GM23338 (cell line): ENCODE measurements at regions not wholly inside any gene's neighbourhood (a gene's known extent, or its start where the extent isn't known, plus 50 kb on each side); places are given as distances from the start of the nearest gene placed in this dataset.

ENCODE experiments used
- ATAC-seq: fragments of 200-7000 bp; cut with Tn5 transposase; 3 replicates; pipeline ENCODE4 v1.9.1; 2020
- DNase-seq: peaks from one replicate; pipeline ENCODE4 v3.0.0-alpha.2; 2015; ENCODE audit warnings: low spot score
- H2AFZ ChIP-seq: fragments of 200-600 bp; sonication (generic); 2 replicates; pipeline ENCODE4 v1.8.0; 2016; ENCODE audit warnings: antibody characterized with exemption, mild to moderate bottlenecking, moderate library complexity
- H3F3A ChIP-seq: fragments of 200-600 bp; sonication (generic); replicated peaks from 2 replicates; pipeline ENCODE4 v1.8.0; 2017; ENCODE audit warnings: antibody characterized with exemption, mixed run types, low read depth
- H3K27ac ChIP-seq: fragments of 200-600 bp; sonication (generic); 2 replicates; pipeline ENCODE4 v1.6.1; 2016; ENCODE audit warnings: low read depth
- H3K27me3 ChIP-seq: fragments of 200-600 bp; sonication (generic); 2 replicates; pipeline ENCODE4 v1.8.0; 2016; ENCODE audit warnings: mild to moderate bottlenecking, mixed run types, moderate library complexity; ENCODE audit not compliant: insufficient read depth
- H3K36me3 ChIP-seq: fragments of 200-600 bp; sonication (generic); 2 replicates; pipeline ENCODE4 v1.8.0; 2016; ENCODE audit warnings: mild to moderate bottlenecking; ENCODE audit not compliant: insufficient read depth
- H3K4me1 ChIP-seq: fragments of 200-600 bp; sonication (generic); 2 replicates; pipeline ENCODE4 v1.8.0; 2016; ENCODE audit warnings: mild to moderate bottlenecking, moderate library complexity; ENCODE audit not compliant: insufficient read depth
- H3K4me2 ChIP-seq: fragments of 200-600 bp; sonication (generic); 2 replicates; pipeline ENCODE4 v1.7.1; 2017; ENCODE audit warnings: mixed run types
- H3K4me3 ChIP-seq: fragments of 200-600 bp; sonication (generic); 2 replicates; pipeline ENCODE4 v1.6.1; 2016; ENCODE audit warnings: mixed run types
- H3K79me2 ChIP-seq: fragments of 200-600 bp; sonication (generic); replicated peaks from 2 replicates; pipeline ENCODE4 v1.8.0; 2017; ENCODE audit warnings: mild to moderate bottlenecking; ENCODE audit not compliant: insufficient read depth
- H3K9me2 ChIP-seq: fragments of 200-600 bp; sonication (generic); 2 replicates; pipeline ENCODE4 v1.8.0; 2017; ENCODE audit not compliant: insufficient read depth
- H4K20me1 ChIP-seq: fragments of 200-600 bp; sonication (generic); replicated peaks from 2 replicates; pipeline ENCODE4 v1.8.0; 2017; ENCODE audit warnings: mild to moderate bottlenecking; ENCODE audit not compliant: insufficient read depth
- H3K27ac Mint-ChIP-seq: 2 replicates; pipeline ENCODE4 v1.8.0; 2020; ENCODE audit warnings: inconsistent platforms, mild to moderate bottlenecking, moderate library complexity, mixed read lengths
- H3K27me3 Mint-ChIP-seq: 3 replicates; pipeline ENCODE4 v1.8.0; 2022; ENCODE audit warnings: low read depth, mild to moderate bottlenecking, moderate library complexity, mixed read lengths, inconsistent platforms; ENCODE audit not compliant: insufficient read depth, poor library complexity
- H3K36me3 Mint-ChIP-seq: 3 replicates; pipeline ENCODE4 v1.8.0; 2021; ENCODE audit warnings: low read depth, mild to moderate bottlenecking, inconsistent platforms, moderate library complexity, mixed read lengths
- H3K4me1 Mint-ChIP-seq: 3 replicates; pipeline ENCODE4 v1.8.0; 2020; ENCODE audit warnings: mild to moderate bottlenecking, inconsistent platforms, mixed read lengths
- H3K4me3 Mint-ChIP-seq: 3 replicates; pipeline ENCODE4 v1.8.0; 2021; ENCODE audit warnings: moderate library complexity, mild to moderate bottlenecking, inconsistent platforms, mixed read lengths
- H3K9me3 Mint-ChIP-seq: 3 replicates; pipeline ENCODE4 v1.8.0; 2020; ENCODE audit warnings: moderate library complexity, mild to moderate bottlenecking, inconsistent platforms, mixed read lengths
- CTCF ChIP-seq, 2 experiments: fragments of 200-600 bp in 1 of 2; sonication (generic) in 1 of 2; conservative IDR thresholded peaks; 2 replicates each; pipeline versions ENCODE4 v1.5.1 to v1.6.1; 2016 to 2017; ENCODE audit warnings: antibody characterized with exemption in 2 of 2, low read depth in 2 of 2, mild to moderate bottlenecking in 2 of 2, moderate library complexity in 1 of 2
- ETS1 ChIP-seq: IDR thresholded peaks from 2 replicates; pipeline ENCODE4 v1.6.1; 2016; ENCODE audit warnings: antibody characterized with exemption
- JUNB ChIP-seq: IDR thresholded peaks from one replicate; pipeline ENCODE4 v1.6.1; 2016; ENCODE audit warnings: antibody characterized with exemption; ENCODE audit not compliant: unreplicated experiment
- STAT1 ChIP-seq: IDR thresholded peaks from one replicate; pipeline ENCODE4 v1.6.1; 2016; ENCODE audit warnings: antibody characterized with exemption; ENCODE audit not compliant: unreplicated experiment
- ZNF462 ChIP-seq: fragments of 250-450 bp; sonication (Bioruptor Pico); IDR thresholded peaks from 2 replicates; pipeline ENCODE4 v1.5.0; 2020; ENCODE audit warnings: mild to moderate bottlenecking, moderate library complexity

GRCh38 chr4:26113339-26113940, 199.4 kb downstream of the SMIM20 start:
- H3K4me1 Mint-ChIP-seq: no peaks in the 10 kb centered on the region
- no peaks in the 10 kb centered on the region for H3K9me2 ChIP-seq
- no peaks in the 10 kb centered on the region for H4K20me1 ChIP-seq
- H3K27me3 ChIP-seq: no peaks in the 10 kb centered on the region
- no peak overlapping the region for H2AFZ ChIP-seq
- H3K4me3 ChIP-seq: no peak overlapping the region
- H3K36me3 ChIP-seq: 0 out of 2 replicates have a peak, but pooled peaks cover 12% of the 10 kb centered on the region
- no peak overlapping the region for H3K4me3 Mint-ChIP-seq
- H3K36me3 Mint-ChIP-seq: peaks cover 16% of the 10 kb centered on the region; the same call in 2 of the 3 replicates
- H3K27ac ChIP-seq: no peak overlapping the region
- no peaks in the 10 kb centered on the region for H3K27me3 Mint-ChIP-seq
- ATAC-seq: no peak
- H3K27ac Mint-ChIP-seq: no peak overlapping the region
- H3K79me2 ChIP-seq: no peaks in the 10 kb centered on the region
- H3K9me3 Mint-ChIP-seq: peaks cover 39% of the 10 kb centered on the region
- no peak for TF ChIP-seq JUNB
- H3K4me1 ChIP-seq: no peaks in the 10 kb centered on the region
- no peak for DNase-seq
- no peak overlapping the region for H3K4me2 ChIP-seq
- no peaks in the 10 kb centered on the region for H3F3A ChIP-seq

GRCh38 chr4:26116057-26116456, 202.0 kb downstream of the SMIM20 start:
- Mint-ChIP-seq H3K36me3 (peaks cover 16% of the 10 kb centered on the region; the same call in 2 of the 3 replicates), H3K4me1 (no peaks in the 10 kb centered on the region), H3K27me3 (no peaks in the 10 kb centered on the region), H3K4me3 (no peak overlapping the region), H3K27ac (no peak overlapping the region), H3K9me3 (peaks cover 33% of the 10 kb centered on the region)
- no peak overlapping the region for H3K4me3 ChIP-seq
- H3K27me3 ChIP-seq: no peaks in the 10 kb centered on the region
- H3K79me2 ChIP-seq: no peaks in the 10 kb centered on the region
- DNase-seq (no peak), ATAC-seq (no peak)
- 0 out of 2 replicates have a peak, but pooled peaks cover 12% of the 10 kb centered on the region for H3K36me3 ChIP-seq
- H3K27ac ChIP-seq: no peak overlapping the region
- H3K9me2 ChIP-seq: no peaks in the 10 kb centered on the region
- H2AFZ ChIP-seq: no peak overlapping the region
- no peaks in the 10 kb centered on the region for H4K20me1 ChIP-seq
- no peak overlapping the region for H3K4me2 ChIP-seq
- TF ChIP-seq JUNB: no peak
- no peak for TF ChIP-seq STAT1
- H3K4me1 ChIP-seq: no peaks in the 10 kb centered on the region
- no peaks in the 10 kb centered on the region for H3F3A ChIP-seq

GRCh38 chr4:26120098-26120825, 200.6 kb upstream of the RBPJ start:
- H4K20me1 ChIP-seq: no peaks in the 10 kb centered on the region
- peaks cover 3% of the 10 kb centered on the region; the same call in 1 of the 3 replicates for H3K9me3 Mint-ChIP-seq
- DNase-seq (no peak), ATAC-seq (no peak)
- H3K27me3 ChIP-seq: no peaks in the 10 kb centered on the region
- no peak overlapping the region for H3K4me3 Mint-ChIP-seq
- H3K4me3 ChIP-seq: no peak overlapping the region
- no peaks in the 10 kb centered on the region for H3K4me1 Mint-ChIP-seq
- H3F3A ChIP-seq: no peaks in the 10 kb centered on the region
- no peaks in the 10 kb centered on the region for H3K27me3 Mint-ChIP-seq
- H3K27ac ChIP-seq: no peak overlapping the region
- no peaks in the 10 kb centered on the region for H3K36me3 Mint-ChIP-seq
- no peak overlapping the region for H2AFZ ChIP-seq
- peaks cover 2% of the 10 kb centered on the region; the same call in 1 of the 2 replicates for H3K9me2 ChIP-seq
- H3K4me1 ChIP-seq: no peaks in the 10 kb centered on the region
- H3K36me3 ChIP-seq: no peaks in the 10 kb centered on the region
- no peaks in the 10 kb centered on the region for H3K79me2 ChIP-seq
- H3K4me2 ChIP-seq: no peak overlapping the region
- no peak overlapping the region for H3K27ac Mint-ChIP-seq
- TF ChIP-seq CTCF (conservative IDR thresholded peaks at IDR 0.05; ENCODE audit: low read depth in 2 of 2): no peak
- TF ChIP-seq STAT1: no peak
- no peak for TF ChIP-seq ZNF462
- TF ChIP-seq ETS1: no peak
